ENCODE measurements at regions not wholly inside any gene's neighbourhood (a gene's known extent, or its start where the extent isn't known, plus 50 kb on each side); places are given as distances from the start of the nearest gene placed in this dataset.

DNA sequence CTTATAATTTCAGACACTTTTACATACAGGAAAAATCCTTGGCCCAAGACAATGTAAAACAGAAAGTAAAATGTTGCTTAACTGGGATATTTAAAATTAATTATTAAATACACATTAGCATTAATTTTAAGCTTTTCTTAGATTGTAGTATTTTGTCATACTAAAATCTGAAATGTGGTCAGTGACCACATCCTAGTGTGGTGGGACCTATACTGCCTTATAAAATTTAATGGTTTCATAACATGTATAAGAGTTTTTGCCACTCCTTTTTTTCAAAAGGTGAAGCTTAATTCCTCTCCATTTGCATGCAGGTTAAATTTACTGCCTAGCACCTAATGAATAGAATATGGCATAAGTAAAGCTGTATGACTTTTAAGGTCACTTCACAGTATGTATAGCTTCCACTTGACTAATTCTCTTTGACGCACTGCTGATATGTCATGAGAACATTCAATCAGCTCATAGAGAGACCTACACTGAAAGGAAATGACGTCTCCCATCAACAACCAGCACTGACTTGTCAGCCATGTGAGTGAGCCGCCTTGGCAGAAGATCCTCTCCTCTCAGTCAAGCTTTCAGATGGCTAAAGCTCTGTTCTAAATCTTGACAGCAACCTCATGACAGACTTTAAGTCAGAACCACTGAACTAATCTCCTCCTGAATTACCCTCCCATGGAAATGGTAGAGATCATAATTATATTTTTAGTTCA is 847.8 kb downstream of the SI start:
- no peak for TF ChIP-seq POLR2A (IDR thresholded peaks at IDR 0.05)
- TF ChIP-seq, protein P1, sequence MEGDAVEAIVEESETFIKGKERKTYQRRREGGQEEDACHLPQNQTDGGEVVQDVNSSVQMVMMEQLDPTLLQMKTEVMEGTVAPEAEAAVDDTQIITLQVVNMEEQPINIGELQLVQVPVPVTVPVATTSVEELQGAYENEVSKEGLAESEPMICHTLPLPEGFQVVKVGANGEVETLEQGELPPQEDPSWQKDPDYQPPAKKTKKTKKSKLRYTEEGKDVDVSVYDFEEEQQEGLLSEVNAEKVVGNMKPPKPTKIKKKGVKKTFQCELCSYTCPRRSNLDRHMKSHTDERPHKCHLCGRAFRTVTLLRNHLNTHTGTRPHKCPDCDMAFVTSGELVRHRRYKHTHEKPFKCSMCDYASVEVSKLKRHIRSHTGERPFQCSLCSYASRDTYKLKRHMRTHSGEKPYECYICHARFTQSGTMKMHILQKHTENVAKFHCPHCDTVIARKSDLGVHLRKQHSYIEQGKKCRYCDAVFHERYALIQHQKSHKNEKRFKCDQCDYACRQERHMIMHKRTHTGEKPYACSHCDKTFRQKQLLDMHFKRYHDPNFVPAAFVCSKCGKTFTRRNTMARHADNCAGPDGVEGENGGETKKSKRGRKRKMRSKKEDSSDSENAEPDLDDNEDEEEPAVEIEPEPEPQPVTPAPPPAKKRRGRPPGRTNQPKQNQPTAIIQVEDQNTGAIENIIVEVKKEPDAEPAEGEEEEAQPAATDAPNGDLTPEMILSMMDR (IDR thresholded peaks at IDR 0.05) = no peak
